VCaP (cell line): ENCODE measurements at regions not wholly inside any gene's neighbourhood (a gene's known extent, or its start where the extent isn't known, plus 50 kb on each side); places are given as distances from the start of the nearest gene placed in this dataset.

Experiments
- H3K27ac ChIP-seq: fragments of 450-650 bp; 2 replicates; pipeline ENCODE4 v1.5.1; 2017
- CTCF ChIP-seq: fragments of 450-650 bp; conservative IDR thresholded peaks from 2 replicates; pipeline ENCODE4 v1.5.1; 2017; ENCODE audit warnings: mild to moderate bottlenecking, moderate library complexity

GRCh38 chr3:46089237-46090011 is 62.1 kb upstream of the XCR1 start:
- no peak for TF ChIP-seq CTCF
- H3K27ac ChIP-seq, result no peak overlapping the region

DNA sequence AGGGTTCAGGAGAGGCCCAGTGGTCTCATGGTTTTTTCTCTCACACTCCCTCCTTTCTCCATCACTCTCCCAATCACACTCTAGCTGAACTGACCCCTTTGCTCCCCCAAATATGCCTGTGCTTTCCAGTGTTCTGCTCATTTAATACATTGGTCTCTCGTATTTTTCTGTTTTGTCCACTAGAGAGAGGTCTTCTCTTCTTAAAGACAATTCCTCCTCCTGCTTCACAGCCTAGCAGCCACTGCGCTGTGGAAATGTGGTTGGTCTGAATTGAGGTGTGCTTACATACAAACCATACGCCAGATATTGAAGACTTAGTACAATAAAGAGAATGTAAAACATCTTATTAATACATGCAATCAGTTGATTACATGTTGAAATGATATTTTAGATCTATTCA is 60.6 kb upstream of the XCR1 start:
- peak; percentile 50 for TF ChIP-seq CTCF
- H3K27ac ChIP-seq, result no peak overlapping the region; the same call in 1 of the 2 replicates

DNA sequence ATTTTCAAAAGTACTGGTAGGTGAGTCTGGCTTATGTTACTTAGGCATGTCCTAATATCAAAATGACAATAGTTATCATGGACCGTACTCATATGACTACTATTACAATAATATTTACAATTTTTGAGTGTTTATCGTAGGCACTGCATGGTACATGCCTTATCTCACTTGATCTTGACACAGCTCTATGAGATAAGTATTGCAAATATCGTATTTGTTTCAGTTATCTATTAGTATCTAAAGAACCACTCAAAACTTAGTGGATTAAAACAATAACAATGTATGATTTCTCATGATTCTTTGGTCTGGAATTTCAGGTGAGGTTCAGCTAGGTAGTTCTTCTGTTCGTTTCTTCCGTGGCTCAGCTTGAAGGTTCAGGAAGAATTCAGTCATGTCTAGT is 59.7 kb upstream of the XCR1 start:
- no peak for TF ChIP-seq CTCF
- no peak overlapping the region; the same call in 1 of the 2 replicates for H3K27ac ChIP-seq

DNA sequence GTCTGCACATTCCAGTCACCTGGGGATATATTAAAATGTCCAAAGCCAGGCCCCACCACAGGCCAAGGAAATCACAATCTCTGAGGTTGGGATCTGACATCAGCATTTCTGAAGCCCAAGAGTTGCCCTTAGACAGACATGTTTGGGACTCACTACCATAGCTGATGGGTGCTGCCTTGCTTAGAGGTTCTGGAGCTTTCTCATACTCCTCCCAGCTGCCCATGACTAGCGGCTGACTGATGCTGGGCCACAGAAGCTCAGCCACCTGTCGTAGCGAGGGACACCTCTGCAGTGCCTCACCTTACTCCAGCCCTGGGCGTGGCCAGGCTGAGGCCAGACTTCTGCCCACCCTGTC is 58.8 kb upstream of the XCR1 start:
- no peak overlapping the region; the same call in 1 of the 2 replicates for H3K27ac ChIP-seq
- TF ChIP-seq CTCF, result no peak

GRCh38 chr3:46085421-46086082 is 58.3 kb upstream of the XCR1 start:
- no peak overlapping the region for H3K27ac ChIP-seq
- TF ChIP-seq CTCF, result no peak

GRCh38 chr3:46083956-46084355 is 56.7 kb upstream of the XCR1 start:
- no peak for TF ChIP-seq CTCF
- H3K27ac ChIP-seq, result no peak overlapping the region

DNA sequence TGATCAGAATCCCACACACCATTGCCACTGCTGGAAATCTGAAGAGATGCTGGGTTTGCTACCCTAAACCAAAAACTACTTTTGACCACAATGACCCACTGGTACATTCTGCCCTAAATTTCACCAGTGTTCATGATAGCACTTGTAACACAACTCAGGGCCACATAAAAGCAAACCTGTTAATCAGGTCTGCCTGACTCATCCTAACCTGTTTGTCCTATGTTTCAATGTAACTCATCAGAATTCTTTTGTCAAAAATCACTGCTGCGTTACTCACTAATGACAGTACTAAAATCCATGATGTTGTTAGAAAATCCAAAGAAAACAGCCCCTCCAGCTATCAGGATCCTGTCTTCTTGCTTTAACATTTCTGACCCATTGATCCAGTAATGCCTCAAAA is 55.6 kb upstream of the XCR1 start:
- TF ChIP-seq CTCF, result no peak
- peak overlapping the region; percentile 35 for H3K27ac ChIP-seq
